ENCODE measurements at regions not wholly inside any gene's neighbourhood (a gene's known extent, or its start where the extent isn't known, plus 50 kb on each side); places are given as distances from the start of the nearest gene placed in this dataset.

GRCh38 chr15:24039683-24040082 is 352.6 kb upstream of the NDN start (continued):
- TF ChIP-seq ZSCAN18 (tag by site-specific recombination; IDR thresholded peaks at IDR 0.05), result no peak
- no peak for TF ChIP-seq HIC1 (tag by site-specific recombination; IDR thresholded peaks at IDR 0.05)
- TF ChIP-seq ZNF488 (tag by site-specific recombination; IDR thresholded peaks at IDR 0.05), result no peak
- TF ChIP-seq ATF2 (tag by site-specific recombination; IDR thresholded peaks at IDR 0.05; ENCODE audit: low read depth), result no peak
- TF ChIP-seq ZNF114 (tag by site-specific recombination; IDR thresholded peaks at IDR 0.05), result no peak
- no peak for TF ChIP-seq SCRT1 (tag by site-specific recombination; IDR thresholded peaks at IDR 0.05; ENCODE audit: borderline replicate concordance)
- no peak for TF ChIP-seq ZNF133 (tag by site-specific recombination; IDR thresholded peaks at IDR 0.05)
- TF ChIP-seq ZNF513 (tag by site-specific recombination; IDR thresholded peaks at IDR 0.05), result no peak
- TF ChIP-seq KLF1 (tag by site-specific recombination; IDR thresholded peaks at IDR 0.05), result no peak
- TF ChIP-seq PRDM1 (tag by site-specific recombination; IDR thresholded peaks at IDR 0.05), result no peak

GRCh38 chr15:24054547-24055245 is 367.6 kb upstream of the NDN start:
- H3K36me3 ChIP-seq (ENCODE audit: control insufficient read depth in 2 of 2, insufficient read depth in 1 of 2, low read length in 2 of 2), result no peaks in the 10 kb centered on the region
- no peaks in the 10 kb centered on the region for H3K9me3 ChIP-seq (ENCODE audit: control insufficient read depth, insufficient read depth, low read depth, low read length)
- no peak overlapping the region for H3K27ac ChIP-seq (ENCODE audit: extremely low read depth, low read depth, low read length)
- no peaks in the 10 kb centered on the region for H3K4me1 ChIP-seq (ENCODE audit: control insufficient read depth, insufficient read depth, low read length)
- H3K4me3 ChIP-seq (ENCODE audit: low read depth, low read length), result no peak overlapping the region
- ChIA-PET CTCF (no interaction called here), POLR2A (no interaction called here)
- TF ChIP-seq ZNF280D (tag by site-specific recombination; IDR thresholded peaks at IDR 0.05) (no peak), KLF17 (tag by site-specific recombination; IDR thresholded peaks at IDR 0.05) (no peak), OVOL3 (tag by site-specific recombination; IDR thresholded peaks at IDR 0.05) (no peak), MEIS1 (CRISPR knock-in tag; IDR thresholded peaks at IDR 0.05; ENCODE audit: borderline replicate concordance) (no peak), ZNF37A (tag by site-specific recombination; IDR thresholded peaks at IDR 0.05) (no peak), ZNF530 (tag by site-specific recombination; IDR thresholded peaks at IDR 0.05; ENCODE audit: low read depth) (no peak), TRIM28 (IDR thresholded peaks at IDR 0.05; ENCODE audit: borderline replicate concordance, low read length) (no peak), ZNF350 (tag by site-specific recombination; IDR thresholded peaks at IDR 0.05) (no peak), BCL6B (tag by site-specific recombination; IDR thresholded peaks at IDR 0.05) (no peak), ZNF155 (tag by site-specific recombination; IDR thresholded peaks at IDR 0.05) (no peak), ZNF404 (tag by site-specific recombination; IDR thresholded peaks at IDR 0.05) (no peak), ZNF391 (tag by site-specific recombination; IDR thresholded peaks at IDR 0.05; ENCODE audit: borderline replicate concordance, low read depth) (no peak), HOXD13 (CRISPR knock-in tag; IDR thresholded peaks at IDR 0.05; ENCODE audit: borderline replicate concordance) (no peak)

All from HEK293 (cell line).